8988T (cell line): ENCODE measurements at regions not wholly inside any gene's neighbourhood (a gene's known extent, or its start where the extent isn't known, plus 50 kb on each side); places are given as distances from the start of the nearest gene placed in this dataset.

Source experiments
- DNase-seq: peaks from one replicate; pipeline ENCODE4 v3.0.0; 2011

DNA sequence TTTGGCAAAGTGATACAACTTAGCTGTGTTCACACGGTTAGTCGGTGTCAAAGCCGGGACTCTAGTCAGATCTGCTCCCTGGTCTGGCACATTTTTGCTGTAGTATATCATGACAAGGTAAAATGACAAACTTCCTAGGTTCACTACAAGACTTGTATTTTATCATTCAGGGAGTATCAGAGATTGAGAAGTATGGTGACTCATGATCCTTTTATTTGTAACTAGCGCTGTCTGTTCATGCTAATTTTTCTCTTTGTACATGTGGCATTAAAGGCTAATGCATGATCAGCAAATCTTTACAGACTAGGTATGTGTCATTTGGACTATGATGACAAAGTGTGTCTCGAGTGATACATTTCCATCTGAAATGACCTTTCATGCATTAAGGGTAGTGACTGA is 326.7 kb downstream of the SIPA1L2 start:
- no peak for DNase-seq

DNA sequence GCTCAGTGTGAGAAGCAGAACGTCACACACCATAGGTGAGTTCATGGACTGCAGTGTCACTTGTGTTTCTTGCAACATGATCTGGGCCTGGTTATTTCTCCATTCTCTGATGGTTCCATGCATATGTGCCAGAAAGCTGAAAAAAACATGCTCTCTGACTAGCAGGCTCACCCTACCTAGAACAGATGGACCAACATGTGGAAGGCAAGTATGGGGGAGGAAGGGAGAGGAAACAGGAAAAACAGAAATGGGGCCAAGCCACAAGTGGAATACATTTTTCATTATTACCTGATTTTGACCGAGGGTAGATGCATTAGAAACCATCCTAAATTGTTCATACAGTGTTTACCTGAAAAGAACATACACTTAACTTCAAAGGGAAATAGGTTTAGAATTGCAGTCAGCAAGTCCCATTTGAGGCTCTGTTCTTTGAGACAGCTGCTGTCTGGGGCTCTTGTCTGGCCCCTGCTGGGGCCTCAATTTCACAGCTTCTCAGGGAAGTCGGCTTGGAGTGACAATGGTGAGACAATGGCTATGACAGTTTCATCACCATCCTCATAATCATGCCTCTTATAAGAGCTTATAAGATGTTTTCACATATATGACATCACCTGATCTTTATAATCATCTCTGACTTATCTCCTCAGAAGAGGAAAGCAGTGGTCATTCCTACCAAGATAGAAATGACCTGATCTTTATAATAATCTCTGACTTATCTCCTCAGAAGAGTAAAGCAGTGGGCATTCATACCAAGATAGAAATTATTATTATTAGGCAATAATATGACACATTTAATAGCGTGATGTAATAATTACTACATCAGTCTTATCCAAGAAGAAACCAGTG is 327.3 kb downstream of the SIPA1L2 start:
- no peak for DNase-seq

DNA sequence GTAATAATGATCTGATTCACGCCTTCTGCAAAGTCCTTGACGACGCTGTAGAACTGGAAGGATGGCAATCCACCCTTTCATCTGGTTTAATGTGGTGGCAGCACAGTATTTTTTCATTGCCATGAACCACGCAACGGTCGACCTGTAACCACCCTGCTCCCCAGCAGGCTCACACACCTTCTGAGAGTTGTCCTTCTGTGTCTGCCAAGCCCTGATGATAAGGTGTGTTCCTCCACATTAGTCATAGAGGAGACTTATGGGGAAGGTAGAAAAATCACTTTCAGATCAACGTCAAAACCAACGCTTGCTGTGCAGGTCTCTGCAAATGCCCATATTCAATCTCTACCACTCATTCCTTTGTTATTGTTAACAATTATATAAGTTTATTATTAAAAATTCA is 328.7 kb downstream of the SIPA1L2 start:
- no peak for DNase-seq

DNA sequence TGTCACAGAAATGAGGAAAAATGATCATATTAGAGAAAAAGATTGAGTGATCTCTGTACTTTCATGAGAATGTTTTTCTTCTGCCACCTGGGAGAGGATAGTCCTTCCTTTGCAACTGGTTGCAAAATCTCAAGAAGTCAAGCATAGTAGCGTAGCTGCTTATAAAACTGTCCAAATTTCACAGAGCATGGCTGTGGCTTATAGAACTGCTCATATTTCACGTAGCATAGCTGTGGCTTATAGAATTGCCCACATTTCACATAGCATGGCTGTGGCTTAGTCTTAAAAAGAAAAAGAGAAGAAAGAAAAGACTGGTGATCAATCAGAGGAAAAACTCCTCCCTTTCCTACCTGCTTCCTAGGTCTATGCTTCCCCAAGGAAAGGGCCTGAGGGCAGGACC is 329.5 kb downstream of the SIPA1L2 start:
- no peak for DNase-seq

DNA sequence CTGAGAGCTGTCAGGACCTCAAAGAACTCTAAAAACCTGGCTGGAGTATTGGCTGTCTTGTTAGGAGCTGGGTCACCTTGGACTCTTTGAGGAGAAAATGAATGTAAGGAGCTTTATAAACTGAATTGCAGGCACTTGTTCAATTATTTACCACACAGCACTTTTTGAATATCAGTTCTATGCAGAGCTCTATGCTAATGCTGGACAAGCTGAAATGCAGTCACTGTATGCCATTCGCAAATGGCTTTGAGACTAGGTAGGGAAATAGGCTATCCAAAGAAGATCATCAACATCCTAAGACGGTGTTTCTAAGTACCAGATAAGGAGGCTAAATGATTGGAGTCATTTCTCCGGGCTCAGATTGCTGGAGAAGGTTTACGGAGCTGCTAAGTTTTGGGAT is 333.5 kb downstream of the SIPA1L2 start:
- no peak for DNase-seq

DNA sequence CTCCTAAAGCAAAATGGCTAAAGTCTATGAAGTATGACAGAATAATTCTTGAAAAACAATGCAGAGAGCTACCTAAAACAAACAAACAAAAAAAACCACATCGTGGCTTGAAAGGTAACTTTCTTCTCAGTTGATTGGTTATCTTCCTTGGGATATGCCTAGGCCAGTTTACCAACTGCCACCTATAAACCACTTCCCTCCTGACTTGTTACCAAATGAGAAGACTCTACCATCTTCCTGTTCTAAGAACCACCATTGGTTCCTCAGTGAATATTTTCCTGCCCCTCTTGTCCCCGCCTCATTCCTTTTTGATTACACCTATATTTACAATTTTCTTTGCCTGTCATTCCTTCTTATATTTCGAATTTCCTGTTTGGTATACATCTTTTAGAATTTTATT is 336.6 kb downstream of the SIPA1L2 start:
- DNase-seq = no peak

DNA sequence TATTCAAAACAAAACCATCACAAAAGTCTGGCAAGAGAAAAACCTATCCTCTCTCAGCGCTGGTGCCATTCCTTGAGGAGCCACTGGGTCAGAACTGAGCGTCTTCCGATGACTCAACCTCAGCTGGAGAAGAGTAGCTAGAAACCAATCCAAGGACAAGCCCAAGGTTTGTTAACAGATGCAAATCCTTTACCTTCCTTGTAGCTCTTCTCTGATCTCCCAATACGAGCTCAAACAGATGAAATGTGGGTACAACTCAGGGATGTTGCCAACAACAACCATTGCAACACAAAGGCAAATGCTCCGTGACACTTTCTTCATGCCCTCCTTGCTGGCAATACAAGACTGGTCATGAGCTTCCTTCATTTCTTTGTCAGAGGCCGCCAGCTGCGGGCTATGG is 337.1 kb downstream of the SIPA1L2 start:
- DNase-seq = no peak

DNA sequence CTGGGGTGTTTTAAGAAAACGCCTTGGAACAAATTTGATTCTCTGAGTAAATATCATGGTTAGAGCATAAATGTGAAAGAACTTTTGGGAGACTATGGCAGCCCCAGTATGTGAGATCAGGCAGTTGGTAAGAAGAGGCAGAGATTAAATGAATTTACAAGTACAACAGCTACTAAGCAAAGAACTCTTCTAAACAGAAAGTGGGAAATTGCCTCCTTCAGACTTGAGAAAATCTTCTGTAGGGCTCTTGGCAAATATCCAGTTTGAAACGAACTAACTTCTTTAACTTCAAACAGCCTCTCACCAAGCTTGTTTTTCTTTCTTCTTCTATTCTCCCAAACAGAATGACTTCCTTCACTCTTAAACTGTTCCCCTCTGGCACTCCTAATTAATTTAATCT is 337.7 kb downstream of the SIPA1L2 start:
- DNase-seq = no peak

DNA sequence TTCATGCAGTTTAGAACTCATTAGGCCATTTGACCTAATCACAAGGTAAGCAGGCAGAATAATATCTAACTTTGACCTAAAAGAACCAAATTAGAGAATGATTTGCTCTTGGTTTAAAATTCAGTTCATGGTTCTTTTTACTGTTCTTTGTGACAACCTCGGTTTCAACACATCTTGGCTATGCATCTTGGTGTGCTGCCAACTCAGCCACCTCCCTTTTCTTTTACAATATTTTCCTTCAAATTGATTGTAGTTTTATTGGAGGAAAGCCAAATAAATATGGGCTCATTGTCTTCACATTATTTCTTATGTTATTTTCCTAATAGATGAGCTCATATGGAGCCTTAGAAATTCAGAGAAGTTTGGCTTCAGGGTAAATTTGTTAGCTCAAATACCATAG is 338.3 kb downstream of the SIPA1L2 start:
- DNase-seq = no peak

DNA sequence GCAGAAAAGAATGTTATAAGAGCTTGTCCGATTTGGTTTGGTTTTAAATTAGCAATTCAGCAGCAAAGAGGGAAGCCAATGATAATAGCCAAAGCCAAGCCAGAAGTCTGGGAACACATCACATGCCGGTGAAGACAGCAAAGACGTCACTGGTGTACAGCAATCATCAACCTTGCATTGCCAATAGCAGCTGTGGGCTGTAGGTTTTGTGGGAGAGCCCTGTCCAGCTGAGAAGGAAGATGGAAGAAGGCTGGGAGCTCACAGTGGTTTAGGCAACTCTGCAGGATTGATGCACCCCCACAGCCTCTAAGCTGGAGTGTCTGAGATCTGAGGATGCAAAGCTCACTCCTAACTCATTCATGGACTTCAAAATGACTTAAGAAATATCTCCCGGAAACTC is 338.7 kb downstream of the SIPA1L2 start:
- no peak for DNase-seq

DNA sequence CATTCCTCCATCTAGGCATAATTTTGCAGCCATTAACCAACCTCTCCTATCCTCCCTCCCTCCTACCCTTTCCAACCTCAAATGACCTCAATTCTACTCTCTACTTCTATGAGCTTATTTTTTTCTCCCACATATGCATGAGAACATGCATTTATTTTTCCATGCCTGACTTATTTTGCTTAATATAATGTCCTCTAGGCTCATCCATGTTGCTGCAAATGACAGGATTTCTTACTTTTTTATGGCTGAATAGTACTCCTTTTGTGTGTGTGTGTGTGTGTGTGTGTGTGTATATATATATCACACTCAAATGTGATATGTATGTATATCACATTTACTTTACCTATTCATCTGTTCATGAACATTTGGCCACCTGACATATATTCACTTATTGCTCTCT is 339.4 kb downstream of the SIPA1L2 start:
- no peak for DNase-seq

DNA sequence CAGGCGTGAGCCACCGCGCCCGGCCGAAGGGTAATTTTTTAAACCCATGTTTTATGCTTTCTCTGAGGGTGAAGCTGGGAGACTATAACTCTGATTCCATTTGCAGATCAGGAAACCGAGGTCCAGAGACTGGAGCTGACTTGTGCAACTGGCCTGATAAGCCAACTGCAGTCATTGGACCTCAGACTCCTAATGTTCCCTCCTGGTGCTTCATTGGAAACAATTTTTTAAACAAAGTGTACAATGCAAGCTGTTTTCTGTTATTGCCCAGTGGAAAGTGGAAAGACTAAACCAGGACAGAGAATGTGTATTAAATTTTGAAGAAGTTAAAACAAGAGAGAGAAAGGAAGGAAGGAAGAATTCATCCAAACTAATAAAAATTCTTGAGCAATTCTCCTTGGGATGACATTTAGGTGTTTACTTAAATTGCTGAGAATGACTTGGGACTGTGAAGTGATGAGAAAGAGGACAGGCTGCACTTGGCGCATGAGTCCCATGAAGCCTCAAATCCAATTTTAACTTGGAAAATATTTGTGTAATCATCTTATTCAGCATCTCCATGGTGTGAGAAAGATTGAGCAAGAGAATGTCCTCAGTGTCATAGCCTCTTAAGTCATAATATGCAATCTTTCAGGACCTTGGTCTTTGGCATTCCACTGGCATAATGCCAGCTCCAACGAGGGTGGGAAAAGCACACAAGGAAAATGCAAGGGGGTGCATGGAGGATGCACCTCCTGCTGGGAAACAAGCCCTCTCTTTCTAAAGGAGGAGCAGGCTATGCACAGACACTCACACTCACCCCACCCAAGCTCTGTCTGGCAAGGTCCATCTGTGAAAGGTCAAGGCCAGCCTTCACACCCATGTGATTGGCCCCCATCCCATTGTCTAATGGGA is 342.0 kb downstream of the SIPA1L2 start:
- no peak for DNase-seq

DNA sequence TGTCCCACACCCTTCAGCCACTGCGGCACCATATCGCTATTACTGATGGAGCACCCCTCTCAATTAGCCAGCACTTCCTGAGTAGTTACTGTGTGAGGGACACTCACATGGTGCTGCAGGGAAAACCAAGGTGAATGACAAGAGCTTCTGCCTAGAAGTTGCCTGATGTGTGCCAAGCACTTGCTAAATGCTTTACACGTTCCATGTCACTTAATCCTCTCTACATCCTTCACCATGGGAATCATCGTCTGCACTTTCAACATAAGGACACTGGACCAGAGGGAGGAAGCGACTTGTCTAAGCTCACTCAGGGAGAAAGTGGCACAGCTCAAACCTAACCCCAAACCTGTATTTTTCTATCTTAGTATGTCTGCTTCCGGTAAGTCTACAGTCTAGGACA is 344.8 kb downstream of the SIPA1L2 start:
- no peak for DNase-seq

DNA sequence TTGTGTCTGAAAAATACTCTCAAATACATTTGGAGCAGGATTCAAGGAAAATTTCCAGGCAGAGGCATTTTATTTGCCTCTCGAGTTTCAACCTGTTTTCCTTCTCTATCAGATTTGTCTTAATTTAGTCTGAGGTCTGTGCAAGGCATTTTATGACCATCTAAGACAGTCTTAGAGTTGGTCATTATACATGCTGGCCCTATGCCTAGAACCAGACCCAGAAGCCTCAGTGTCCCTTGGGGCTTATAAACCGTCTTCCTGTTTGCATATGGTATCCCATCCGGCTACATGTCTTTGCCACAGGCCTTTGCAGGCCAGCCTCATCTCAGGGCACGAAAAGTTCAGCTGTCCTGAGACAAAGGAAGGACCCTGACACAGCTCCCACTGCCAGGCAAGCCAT is 346.1 kb downstream of the SIPA1L2 start:
- DNase-seq = no peak

DNA sequence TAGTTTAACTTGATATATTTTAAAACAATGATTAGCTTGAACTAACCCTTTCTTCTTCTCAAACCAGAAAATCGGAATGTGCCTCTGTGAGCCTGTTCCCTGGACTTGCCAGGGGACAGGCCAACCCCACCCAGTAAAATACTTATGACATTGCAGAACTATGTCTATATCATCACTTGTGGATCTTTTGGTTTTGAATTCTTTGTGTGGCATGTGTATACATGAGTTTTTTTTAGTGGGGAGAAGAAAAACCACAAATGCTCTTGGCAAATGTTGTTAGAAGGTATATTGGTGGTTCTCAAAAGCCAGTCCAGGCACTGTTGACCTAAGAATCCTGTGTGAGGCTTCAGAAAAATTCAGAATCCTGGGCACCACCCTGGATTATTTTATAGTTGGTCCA is 347.4 kb downstream of the SIPA1L2 start:
- DNase-seq = no peak

DNA sequence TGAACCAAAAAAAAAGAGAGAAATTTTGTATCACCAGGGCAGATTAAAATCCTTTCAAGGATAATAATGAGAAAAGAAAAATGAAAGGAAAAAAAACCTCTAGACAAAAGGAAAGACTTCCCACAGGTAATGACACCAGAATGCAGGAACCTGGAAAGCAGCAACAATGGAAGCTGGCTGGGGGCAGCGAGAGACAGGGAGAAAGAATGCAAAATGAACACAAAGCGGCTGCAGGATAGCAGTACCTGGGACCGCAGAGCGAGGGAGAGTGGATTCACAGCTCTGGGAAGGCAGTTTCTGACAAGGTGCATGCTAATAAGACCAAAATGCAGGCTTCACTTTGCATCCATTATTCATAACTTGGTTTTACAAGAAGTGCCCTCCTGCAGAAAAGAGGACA is 349.0 kb downstream of the SIPA1L2 start:
- no peak for DNase-seq

DNA sequence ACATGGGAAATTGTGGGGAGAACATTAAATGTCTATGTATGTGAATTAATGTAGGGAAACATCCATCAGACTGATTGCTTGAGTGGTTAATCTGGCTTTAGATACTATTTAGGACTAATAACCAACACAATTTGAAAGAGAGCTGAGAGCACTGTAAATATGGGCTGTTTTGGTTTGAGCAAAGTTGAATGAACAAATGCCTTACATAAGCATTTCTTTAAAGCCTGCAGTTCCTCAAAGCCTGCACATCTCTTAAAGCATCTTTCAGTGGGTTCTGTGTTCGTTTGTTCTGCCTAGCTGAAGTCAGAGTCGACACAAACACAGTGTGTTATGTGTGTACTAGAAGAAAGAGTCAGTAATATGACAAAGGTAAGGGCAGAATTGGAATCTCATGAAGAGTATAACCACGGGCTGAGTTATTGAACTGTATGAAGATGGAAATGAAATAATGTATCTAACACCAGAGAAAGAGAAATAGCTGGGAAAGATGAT is 350.0 kb downstream of the SIPA1L2 start:
- DNase-seq = no peak

DNA sequence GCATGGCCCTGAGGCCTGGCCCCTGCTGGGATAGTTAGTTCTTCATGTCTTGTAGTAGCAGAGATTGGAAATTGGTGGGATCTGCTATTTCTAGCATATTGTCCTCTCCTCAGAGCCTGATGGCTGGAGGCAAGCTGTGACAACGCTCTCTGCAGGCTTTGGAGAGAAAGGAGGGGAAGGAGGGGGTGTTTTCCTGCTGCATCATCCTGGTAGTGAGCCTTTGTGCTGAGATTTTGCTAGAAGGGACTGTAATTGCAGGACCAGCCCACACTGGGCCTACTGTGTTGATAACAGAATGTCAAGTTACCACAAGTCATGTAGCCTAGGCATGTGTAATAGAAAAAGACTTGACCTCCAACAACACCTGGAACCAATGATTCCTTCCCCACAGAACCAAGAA is 351.0 kb downstream of the SIPA1L2 start:
- DNase-seq = no peak

DNA sequence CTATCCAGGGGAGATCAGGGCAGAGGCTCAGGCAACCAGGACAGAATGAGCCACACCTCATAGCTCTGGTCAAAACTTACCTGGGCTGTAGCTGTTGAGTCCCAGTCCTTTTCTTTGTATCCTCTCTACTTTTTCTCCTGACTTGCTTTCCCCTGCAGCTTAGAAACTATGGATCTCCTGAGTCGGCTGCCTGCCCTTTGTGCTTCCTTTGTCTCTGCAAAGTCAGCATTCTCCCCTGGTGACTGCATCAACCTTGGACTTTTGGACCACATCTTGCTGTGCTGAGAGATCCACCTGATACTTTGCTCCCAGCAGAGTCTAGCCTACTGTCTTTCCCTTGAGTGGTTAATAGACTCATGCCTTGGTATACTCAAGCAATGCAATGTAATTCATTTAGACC is 353.3 kb downstream of the SIPA1L2 start:
- DNase-seq = no peak

DNA sequence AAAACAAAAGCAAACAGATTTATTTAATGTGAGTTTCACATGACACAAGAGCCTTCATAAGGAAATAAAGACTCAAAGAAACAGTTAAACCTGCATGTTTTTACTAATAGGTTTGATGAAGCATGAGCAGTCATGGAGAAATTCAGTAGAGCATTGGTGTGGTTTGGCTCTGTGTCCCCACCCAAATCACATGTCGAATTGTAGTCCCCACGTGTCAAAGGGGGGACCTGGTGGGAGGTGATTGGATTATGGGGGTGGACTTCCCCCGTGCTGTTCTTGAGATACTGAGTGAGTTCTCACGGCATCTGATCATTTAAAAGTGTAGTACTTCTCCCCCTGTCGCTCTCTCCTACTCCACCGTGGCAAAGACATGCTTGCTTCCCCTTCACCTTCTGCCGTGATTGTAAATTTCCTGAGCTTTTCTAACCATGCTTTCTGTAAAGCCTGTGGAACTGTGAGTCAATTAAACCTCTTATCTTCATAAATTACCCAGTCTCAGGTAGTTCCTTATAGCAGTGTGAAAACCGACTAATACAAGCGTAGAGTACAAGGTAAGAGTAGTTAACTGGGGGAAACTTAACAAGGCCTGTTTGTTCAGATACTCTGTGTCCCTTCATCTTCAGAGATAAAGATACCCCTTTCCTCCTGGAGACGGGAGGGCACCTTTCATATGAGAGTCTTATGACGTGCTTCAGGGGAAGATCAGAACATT is 354.8 kb downstream of the SIPA1L2 start:
- no peak for DNase-seq

DNA sequence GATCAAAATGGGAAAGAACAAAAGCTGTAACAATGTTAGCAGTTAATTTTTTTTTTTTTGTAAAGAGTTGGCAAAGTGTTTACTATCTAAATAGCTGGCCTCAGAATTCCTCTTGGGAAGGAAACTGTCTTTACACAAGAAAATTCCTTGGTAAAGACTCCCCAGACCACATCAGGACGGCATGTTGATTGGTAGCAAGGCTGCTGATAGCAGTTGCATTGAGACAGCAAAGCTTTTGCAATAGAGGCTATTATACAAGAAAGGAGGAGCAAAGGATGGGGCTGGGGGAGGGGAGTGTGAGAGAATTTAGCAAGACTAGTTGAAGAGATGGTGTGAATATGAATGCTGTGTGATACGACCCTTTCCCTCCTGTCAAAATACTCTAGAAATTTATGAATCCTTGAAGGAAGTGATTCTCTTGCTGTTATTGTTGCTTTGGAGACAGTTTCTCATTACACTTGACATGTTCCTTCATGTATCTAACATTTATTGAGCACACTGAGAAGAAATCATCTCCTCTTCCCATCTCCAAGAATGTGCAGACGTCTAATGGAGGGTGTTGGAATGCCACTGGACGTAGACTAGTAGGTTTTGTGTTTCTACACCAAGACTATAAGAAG is 355.6 kb downstream of the SIPA1L2 start:
- no peak for DNase-seq

DNA sequence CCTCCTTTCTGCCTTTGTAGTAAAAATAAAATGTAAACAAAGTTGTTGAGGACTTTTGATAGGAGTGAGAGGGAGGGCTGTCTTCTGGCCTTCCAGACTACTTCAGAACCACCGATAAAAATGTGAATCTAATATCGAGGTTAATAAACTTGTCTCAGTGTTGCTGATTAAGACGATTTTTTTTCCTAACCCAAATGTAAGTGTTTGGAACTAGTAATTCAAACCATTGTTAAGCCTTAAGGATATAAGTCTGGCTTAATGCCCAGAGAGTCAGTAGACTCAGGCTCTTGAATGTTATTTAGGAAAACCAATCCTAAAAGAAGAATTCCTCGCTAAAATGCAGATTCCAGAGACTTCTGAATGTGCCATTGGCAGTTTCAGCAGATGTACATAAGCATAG is 356.9 kb downstream of the SIPA1L2 start:
- DNase-seq = no peak

DNA sequence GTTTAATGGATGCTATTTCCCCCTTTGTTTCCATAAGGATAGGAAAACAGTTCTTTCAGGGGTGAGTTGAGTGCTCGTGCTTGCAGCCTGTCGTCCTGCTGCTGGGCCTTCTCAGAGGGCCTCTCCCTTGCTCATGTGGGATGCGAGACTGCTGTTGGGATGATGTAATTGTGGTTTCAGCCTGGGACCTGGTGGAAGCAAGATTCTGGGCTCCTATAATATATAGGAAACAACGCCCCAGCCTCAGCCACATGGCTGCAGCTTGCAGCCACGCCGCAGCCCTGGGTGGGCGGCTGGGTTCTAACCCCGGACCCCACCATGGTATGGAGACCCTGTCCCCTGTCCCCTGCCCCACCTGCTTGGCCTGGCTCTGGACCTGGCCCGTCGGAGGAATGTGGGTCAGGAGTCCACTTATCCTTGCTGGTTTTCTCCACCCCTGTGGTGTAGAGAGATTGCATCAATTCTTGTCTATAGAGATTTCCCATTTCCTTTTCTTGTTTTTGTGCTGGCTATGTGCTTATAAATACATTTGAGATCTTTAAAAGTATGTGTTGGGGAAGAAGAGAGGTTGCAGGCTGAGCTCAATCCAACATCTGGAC is 357.8 kb downstream of the SIPA1L2 start:
- DNase-seq = no peak
